ENCODE measurements at regions not wholly inside any gene's neighbourhood (a gene's known extent, or its start where the extent isn't known, plus 50 kb on each side); places are given as distances from the start of the nearest gene placed in this dataset.

DNA sequence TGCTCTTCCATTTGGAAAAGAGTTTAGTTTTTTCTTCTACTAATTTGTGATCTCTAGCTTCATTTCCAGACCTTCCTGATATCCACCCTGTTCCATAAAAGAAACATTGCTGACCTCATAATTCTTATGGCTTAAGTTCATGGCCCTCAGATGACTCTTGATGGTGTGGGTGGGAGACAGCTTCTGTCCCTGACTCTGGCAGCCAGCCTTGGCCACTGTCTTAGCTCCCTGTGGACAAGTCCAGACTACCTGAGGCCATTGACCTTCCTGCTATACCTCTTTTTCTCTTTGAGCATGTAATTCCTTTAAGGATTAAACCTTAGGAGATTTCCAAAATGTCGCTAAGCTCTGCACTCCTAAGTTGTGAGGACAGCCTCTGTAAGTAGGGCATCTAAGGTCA lies 101.1 kb upstream of the DAP start:
- peaks cover 0 to 9% (median 0%) of the 10 kb centered on the region in 9 donors for H3K27me3 ChIP-seq
- intact Hi-C loops (cut with DNase I): loop anchor here in 3 of 10 donors (5.0 to 10.0 kb wide), 3 partner anchors 160 to 323 kb away; no protein-coding TSS in a partner anchor
- 93 to 100% (median 96%) methylated on average over 1 of the region's 1 CpG for WGBS, 4 donors

GRCh38 chr5:10861423-10861790 lies 100.4 kb upstream of the DAP start:
- no peak for DNase-seq
- Histone ChIP-seq H3K4me3 (no peak overlapping the region), H3K27ac (no peak overlapping the region), H3K4me1 (peaks cover 0 to 13% (median 6%) of the 10 kb centered on the region in 12 donors), H3K9me3 (no peaks in the 10 kb centered on the region), H3K27me3 (peaks cover 0 to 9% (median 0%) of the 10 kb centered on the region in 9 donors), H3K36me3 (no peaks in the 10 kb centered on the region)
- 74 to 84% (median 78%) methylated on average over 3 of the region's 3 CpGs for WGBS, 4 donors
- TF ChIP-seq POLR2A (IDR thresholded peaks at IDR 0.05): no peak
- no peak for ATAC-seq
- intact Hi-C loops (cut with DNase I): loop anchor here in 3 of 10 donors (5.0 to 10.0 kb wide), 3 partner anchors 159 to 323 kb away; no protein-coding TSS in a partner anchor

More for the DNA sequence above, 101.1 kb upstream of the DAP start:
- no peak overlapping the region for H3K27ac ChIP-seq
- no peaks in the 10 kb centered on the region for H3K36me3 ChIP-seq
- ATAC-seq (no peak), DNase-seq (no peak)
- no peak overlapping the region for H3K4me3 ChIP-seq
- no peaks in the 10 kb centered on the region for H3K9me3 ChIP-seq
- no peak for TF ChIP-seq CTCF (IDR thresholded peaks at IDR 0.05)
- TF ChIP-seq POLR2A (IDR thresholded peaks at IDR 0.05): no peak
- peaks cover 0 to 6% (median under 1%) of the 10 kb centered on the region in 12 donors for H3K4me1 ChIP-seq

GRCh38 chr5:10860645-10861422 lies 99.8 kb upstream of the DAP start:
- Histone ChIP-seq H3K27ac (no peak overlapping the region), H3K36me3 (no peaks in the 10 kb centered on the region), H3K4me1 (peaks cover 0 to 14% (median 7%) of the 10 kb centered on the region in 12 donors), H3K27me3 (peaks cover 0 to 9% (median 0%) of the 10 kb centered on the region in 9 donors), H3K9me3 (no peaks in the 10 kb centered on the region), H3K4me3 (no peak overlapping the region)
- DNase-seq (no peak), ATAC-seq (no peak)
- intact Hi-C loops (cut with DNase I): loop anchor here in 3 of 10 donors (5.0 to 10.0 kb wide), 3 partner anchors 159 to 324 kb away; no protein-coding TSS in a partner anchor
- 71 to 78% (median 73%) methylated on average over 4 of the region's 4 CpGs for WGBS, 4 donors
- TF ChIP-seq POLR2A (IDR thresholded peaks at IDR 0.05): no peak
- TF ChIP-seq CTCF (IDR thresholded peaks at IDR 0.05): no peak

DNA sequence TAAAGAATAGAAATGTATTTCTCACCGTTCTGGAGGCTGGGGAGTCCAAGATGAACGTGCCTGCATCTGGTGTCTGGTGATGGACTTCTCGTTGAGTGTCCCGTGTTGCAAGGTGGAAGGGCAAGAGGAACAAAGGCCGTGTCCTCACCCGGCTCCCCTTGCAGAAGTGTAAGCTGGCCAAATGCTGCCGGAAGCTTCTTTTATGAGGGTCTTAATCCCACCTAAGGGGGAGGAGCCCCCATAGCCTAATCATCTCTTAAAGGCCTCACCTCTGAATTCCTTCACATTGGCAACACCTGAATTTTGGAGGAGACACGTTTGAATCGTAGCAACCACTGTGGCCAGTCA lies 99.1 kb upstream of the DAP start:
- intact Hi-C loops (cut with DNase I): loop anchor here in 3 of 10 donors (5.0 to 10.0 kb wide), 3 partner anchors 158 to 325 kb away; no protein-coding TSS in a partner anchor
- Histone ChIP-seq H3K4me3 (no peak overlapping the region), H3K36me3 (no peaks in the 10 kb centered on the region), H3K9me3 (no peaks in the 10 kb centered on the region), H3K27ac (no peak overlapping the region), H3K4me1 (peaks cover 0 to 20% (median 7%) of the 10 kb centered on the region in 12 donors), H3K27me3 (peaks cover 0 to 9% (median 0%) of the 10 kb centered on the region in 9 donors)
- no peak for DNase-seq
- ATAC-seq: no peak
- WGBS, 4 donors: 80 to 87% (median 83%) methylated on average over 9 of the region's 9 CpGs
- TF ChIP-seq CTCF (IDR thresholded peaks at IDR 0.05): no peak
- no peak for TF ChIP-seq POLR2A (IDR thresholded peaks at IDR 0.05)

Data from heart left ventricle (tissue), 16 donors.